NCI-H2081 treated with DMSO at 0.1 percent for 48 hours (cell line): ENCODE measurements at regions not wholly inside any gene's neighbourhood (a gene's known extent, or its start where the extent isn't known, plus 50 kb on each side); places are given as distances from the start of the nearest gene placed in this dataset.
"Not testable (repeated sequence)": the region's sequence is repeated elsewhere in the genome, so short reads cannot be mapped to it uniquely, and the experiment has no call there.

ENCODE experiments used
- DNase-seq: peaks from one replicate; lab custom pipeline; 2025; lab: John Stamatoyannopoulos, UW

- no peak for DNase-seq
Measured at GRCh38 chr5:152046361-152046760, 121.7 kb upstream of the GLRA1 start.

GRCh38 chr5:152038856-152039255 is 114.2 kb upstream of the GLRA1 start:
- not testable (repeated sequence) for DNase-seq

- not testable (repeated sequence) for DNase-seq
Measured at GRCh38 chr5:152026328-152027024, 101.8 kb upstream of the GLRA1 start.

- no peak for DNase-seq
Measured at GRCh38 chr5:152016421-152016820, 91.8 kb upstream of the GLRA1 start.

- DNase-seq, result no peak
Measured at GRCh38 chr5:152007653-152008335, 83.1 kb upstream of the GLRA1 start.

GRCh38 chr5:152004095-152004494 is 79.4 kb upstream of the GLRA1 start:
- DNase-seq, result no peak
